GM12892 (cell line): ENCODE measurements at regions not wholly inside any gene's neighbourhood (a gene's known extent, or its start where the extent isn't known, plus 50 kb on each side); places are given as distances from the start of the nearest gene placed in this dataset.

Experiments used
- POLR2A ChIP-seq: IDR thresholded peaks from 2 replicates; pipeline ENCODE4 v1.6.1; 2011; ENCODE audit warnings: low read depth, low read length, control low read depth
- POLR2AphosphoS5 ChIP-seq: IDR thresholded peaks from 2 replicates; pipeline ENCODE4 v1.6.1; 2011; ENCODE audit warnings: low read depth, low read length, control low read depth
- TAF1 ChIP-seq: IDR thresholded peaks from 2 replicates; pipeline ENCODE4 v1.6.1; 2011; ENCODE audit warnings: low read depth, mild to moderate bottlenecking, control low read depth, low read length, borderline replicate concordance

DNA sequence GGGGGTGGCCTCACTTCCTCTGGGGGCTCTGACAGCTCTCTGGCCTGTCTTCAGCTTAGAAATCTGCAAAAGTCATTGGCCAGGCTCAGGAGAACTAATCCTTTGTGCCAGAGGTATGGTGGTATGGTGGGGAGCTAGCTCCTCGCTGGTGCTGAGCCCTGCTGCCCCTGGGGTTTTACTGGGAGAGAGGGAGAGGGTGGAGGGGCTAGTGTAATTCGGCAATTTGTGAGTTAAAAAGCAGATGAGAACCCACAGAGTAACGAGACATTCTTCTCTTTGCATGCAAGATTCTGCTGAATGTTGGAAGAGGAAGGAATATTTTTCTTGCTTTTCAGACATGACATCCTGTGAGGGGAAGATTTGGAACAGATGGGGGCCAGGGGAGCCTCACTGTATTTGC is 65.5 kb upstream of the SPRY4 start:
- TF ChIP-seq POLR2AphosphoS5 = no peak
- no peak for TF ChIP-seq POLR2A
- TF ChIP-seq TAF1 = no peak
